ENCODE measurements at regions not wholly inside any gene's neighbourhood (a gene's known extent, or its start where the extent isn't known, plus 50 kb on each side); places are given as distances from the start of the nearest gene placed in this dataset.
A peak's percentile ranks its signal among the peaks of the same experiment; 100 is the strongest.
"Not testable (repeated sequence)": the region's sequence is repeated elsewhere in the genome, so short reads cannot be mapped to it uniquely, and the experiment has no call there.

GRCh38 chr3:147333098-147333497 lies 73.2 kb downstream of the ZIC4 start:
- no peak for DNase-seq (ENCODE audit: low spot score)

DNA sequence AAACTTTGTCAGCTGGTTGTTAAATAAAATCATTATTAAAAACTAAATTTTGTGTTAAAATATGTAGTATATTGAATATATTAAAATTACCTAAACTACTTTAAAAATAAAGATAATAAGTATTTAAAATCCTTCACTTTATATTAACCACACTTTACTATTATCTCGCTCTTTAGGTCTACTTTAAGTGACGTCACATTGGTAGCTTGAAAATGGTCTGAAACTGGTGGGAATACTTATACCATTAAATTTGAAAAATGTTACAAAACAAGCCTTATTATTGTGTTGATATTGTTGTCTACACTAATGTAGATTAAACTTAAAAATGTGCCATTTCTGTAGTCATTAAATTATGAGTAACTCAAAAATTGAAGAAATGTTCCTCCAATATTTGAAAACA lies 77.6 kb downstream of the ZIC4 start:
- DNase-seq (ENCODE audit: low spot score), result no peak

GRCh38 chr3:147324356-147324755 lies 82.0 kb downstream of the ZIC4 start:
- DNase-seq (ENCODE audit: low spot score), result no peak

DNA sequence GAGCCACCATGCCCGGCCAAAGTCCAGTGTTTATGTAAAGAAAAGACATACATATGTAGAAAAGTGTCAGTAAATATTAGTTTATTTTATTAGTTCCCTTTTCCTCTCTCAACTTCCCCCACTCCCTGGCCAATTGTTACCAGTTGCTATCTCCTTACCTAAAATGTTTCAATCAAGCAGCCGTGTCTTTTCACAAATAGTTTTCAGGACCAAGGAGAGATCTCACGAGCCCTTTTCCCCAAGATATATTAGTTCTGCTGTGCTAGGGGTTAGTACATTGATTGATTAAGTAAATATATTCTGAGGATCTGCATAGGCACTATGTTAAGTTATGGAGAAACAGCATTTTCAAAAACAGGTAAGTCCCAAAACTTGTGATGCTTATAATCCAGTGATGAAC lies 87.4 kb downstream of the ZIC4 start:
- peak; percentile 19 for DNase-seq (ENCODE audit: low spot score)

- DNase-seq (ENCODE audit: low spot score), result not testable (repeated sequence)
Measured at GRCh38 chr3:147317080-147317479, 89.3 kb downstream of the ZIC4 start.

DNA sequence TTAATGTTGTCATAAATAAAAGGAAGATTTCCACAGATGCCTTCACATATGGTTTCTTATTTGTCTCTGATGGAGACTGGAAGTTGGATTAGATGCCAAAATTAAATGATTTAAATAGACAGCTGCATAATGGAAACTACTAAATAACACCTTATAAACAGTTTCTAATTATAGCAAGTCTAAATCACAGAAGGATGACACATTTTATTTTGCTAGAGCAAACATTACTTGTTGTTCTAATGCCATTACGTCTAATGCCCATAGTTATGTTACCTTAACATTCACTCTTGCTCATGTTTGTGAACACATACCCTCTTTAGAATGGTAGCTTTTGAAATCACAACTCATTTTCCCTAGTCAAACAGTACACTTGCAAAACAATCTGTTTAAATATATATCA lies 92.8 kb downstream of the ZIC4 start:
- no peak for DNase-seq (ENCODE audit: low spot score)

DNA sequence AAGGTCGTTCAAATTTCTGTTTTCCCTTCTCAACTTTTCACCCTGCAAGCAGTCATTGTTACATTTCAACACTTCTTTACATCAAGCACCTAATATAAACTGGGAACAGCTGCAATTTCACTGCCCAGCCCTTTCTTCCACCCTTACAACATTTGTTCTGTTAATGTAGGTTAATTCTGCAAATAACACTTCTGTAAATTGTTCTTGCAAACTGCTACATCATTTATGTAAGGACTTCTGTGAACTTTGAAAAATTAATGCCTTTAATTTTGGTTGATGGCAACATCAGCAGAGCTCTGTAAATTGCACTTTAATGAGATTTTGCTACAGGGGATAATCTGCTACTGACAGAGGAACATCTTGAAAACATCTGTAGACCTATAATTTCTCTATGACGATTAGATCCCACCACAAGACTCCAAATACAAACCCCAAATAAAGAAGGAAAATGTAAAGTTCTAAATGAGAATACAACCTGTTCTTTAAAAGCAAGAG lies 93.5 kb downstream of the ZIC4 start:
- DNase-seq (ENCODE audit: low spot score), result no peak

DNA sequence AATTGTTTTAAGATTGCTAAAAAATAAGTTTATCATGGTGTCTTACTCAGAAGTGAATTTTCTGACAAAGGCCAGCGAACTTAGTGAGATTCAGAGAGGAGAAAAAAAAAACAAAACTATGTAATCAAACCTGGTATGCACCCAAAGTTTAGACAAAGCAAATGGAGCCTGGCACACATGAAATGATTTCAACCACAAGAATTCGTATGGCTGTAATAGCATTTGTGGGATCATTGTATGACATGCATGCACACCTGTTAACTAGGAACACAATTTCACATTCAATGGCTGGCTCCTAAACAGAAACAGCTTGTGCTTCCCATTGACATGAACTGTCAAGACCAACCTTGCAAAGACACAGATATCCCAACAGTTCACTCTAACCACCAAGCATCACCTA lies 94.6 kb downstream of the ZIC4 start:
- DNase-seq (ENCODE audit: low spot score), result no peak

- peak; percentile 32 for DNase-seq (ENCODE audit: low spot score)
Measured at GRCh38 chr3:147305533-147306250, 100.7 kb downstream of the ZIC4 start.

DNA sequence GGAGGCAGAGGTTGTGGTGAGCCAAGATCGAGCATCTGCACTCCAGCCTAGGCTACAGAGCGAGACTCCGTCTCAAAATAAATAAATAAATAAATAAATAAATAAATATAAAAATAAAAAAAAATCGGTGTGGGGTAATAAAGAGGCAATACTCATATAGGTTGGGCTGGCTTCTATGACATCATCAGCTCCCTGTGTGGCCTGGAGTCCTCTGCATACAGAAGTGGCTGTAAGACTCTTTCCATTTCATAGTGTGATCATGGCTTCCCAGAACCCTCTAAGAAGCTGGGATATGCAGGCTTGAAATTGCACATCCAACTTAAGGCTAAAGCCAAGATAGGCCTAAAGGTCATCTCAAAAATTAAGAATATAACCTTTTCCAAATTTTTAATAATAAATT lies 101.6 kb downstream of the ZIC4 start:
- no peak for DNase-seq (ENCODE audit: low spot score)

DNA sequence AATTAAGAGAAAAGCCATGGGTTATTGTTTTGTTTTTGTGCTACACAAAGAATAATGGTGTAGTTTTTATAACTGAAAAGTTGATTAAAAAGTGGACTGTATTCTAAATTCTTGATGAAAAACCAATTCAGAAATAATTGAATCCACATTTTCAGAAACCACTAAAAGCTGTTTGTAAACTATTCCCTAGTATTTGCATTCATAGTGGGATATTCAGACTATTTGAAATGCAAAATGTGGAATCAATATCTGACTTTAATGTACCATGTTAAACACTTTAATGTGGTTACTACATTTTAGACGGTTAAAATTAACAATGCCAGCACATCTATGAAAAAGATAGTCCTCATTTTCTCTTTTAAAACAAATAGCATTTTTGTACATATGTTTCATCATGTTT lies 104.6 kb downstream of the ZIC4 start:
- no peak for DNase-seq (ENCODE audit: low spot score)

GRCh38 chr3:147299656-147300055 lies 106.7 kb downstream of the ZIC4 start:
- no peak for DNase-seq (ENCODE audit: low spot score)

- peak; percentile 74 for DNase-seq (ENCODE audit: low spot score)
Measured at GRCh38 chr3:147298511-147298982, 107.8 kb downstream of the ZIC4 start.

- no peak for DNase-seq (ENCODE audit: low spot score)
Measured at GRCh38 chr3:147297761-147298350, 108.5 kb downstream of the ZIC4 start.

GRCh38 chr3:147287370-147287769 lies 119.0 kb downstream of the ZIC4 start:
- not testable (repeated sequence) for DNase-seq (ENCODE audit: low spot score)

- DNase-seq (ENCODE audit: low spot score), result no peak
Measured at GRCh38 chr3:147269907-147270306, 136.4 kb downstream of the ZIC4 start.

- no peak for DNase-seq (ENCODE audit: low spot score)
Measured at GRCh38 chr3:147267434-147267833, 138.9 kb downstream of the ZIC4 start.

DNA sequence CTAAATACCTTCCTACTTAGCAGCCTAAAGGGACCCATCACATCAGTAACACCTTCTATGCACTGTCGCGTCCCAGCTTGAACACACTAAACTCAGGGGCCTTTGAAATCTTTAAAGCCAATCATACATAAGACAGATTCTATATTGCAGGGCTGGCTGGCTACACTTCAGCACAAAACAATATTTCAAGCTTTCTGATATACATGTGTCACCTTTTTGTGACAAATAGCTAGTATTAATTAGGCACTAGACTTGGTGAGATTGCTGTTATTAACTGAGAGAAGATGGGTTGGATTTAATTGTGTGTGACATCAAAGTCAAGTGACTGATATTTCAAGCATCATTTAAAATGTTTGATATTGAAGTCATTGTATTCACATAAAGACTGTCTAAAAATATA lies 148.4 kb downstream of the ZIC4 start:
- no peak for DNase-seq (ENCODE audit: low spot score)

DNA sequence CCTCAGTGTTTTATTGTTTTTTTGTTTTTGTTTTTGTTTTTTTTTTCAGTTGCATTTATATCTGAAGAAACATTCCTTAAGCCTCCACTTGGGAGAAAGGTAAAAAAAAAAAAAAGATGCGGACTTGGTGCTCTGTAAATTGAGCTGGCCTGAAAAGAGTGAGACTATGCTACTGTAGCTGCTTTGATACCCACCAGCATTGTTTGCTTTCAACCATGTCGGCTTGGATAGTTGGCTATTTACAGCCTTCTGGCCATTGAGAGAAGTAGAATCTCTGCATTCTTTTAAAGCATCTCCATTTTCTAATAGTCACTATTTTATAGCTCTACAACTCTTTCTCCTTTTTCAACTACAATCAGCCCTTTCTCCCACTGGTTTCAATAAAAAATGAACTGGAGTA lies 149.6 kb downstream of the ZIC4 start:
- no peak for DNase-seq (ENCODE audit: low spot score)

DNA sequence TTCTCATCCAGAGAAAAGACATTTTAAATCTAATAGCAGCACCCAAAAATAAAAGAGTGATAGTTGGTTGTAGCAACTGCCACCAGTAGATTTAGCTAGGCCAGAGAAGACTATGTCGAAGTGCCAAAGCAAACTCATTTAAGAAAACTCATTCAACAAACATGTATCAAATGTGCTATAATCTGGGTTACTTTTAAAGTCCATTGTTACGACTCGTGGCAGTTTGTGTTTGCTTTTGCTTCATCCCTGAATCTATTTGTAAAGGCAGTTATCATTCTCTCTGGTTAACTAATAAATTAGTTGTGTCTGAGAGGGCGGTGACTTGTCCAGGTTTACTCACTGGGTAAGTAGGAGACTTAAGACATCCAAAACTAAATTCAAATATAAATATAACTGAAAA lies 159.4 kb downstream of the ZIC4 start:
- no peak for DNase-seq (ENCODE audit: low spot score)

- not testable (repeated sequence) for DNase-seq (ENCODE audit: low spot score)
Measured at GRCh38 chr3:147245638-147246037, 160.7 kb downstream of the ZIC4 start.

- not testable (repeated sequence) for DNase-seq (ENCODE audit: low spot score)
Measured at GRCh38 chr3:147245022-147245421, 161.3 kb downstream of the ZIC4 start.

- no peak for DNase-seq (ENCODE audit: low spot score)
Measured at GRCh38 chr3:147244397-147244796, 161.9 kb downstream of the ZIC4 start.

DNA sequence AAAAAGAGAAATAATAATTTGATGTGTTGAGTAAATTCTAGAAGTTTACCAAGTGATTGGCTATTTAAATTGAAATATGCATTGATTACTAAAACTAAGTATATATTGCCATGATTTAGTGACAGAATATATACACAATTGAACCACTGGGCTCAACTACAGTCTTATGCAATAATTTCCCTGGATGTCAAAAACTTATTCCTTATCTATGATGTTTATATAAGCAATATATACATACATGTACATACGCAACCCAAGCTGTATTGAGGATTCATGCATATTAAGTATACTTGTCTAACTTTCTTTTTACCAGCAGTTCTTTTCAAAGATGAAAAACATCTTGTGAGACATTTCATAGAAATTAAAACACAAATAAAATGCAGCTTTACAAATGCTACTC lies 165.8 kb downstream of the ZIC4 start:
- no peak for DNase-seq (ENCODE audit: low spot score)
